Activated naive CD8-positive, alpha-beta T cell treated with anti-CD3 and anti-CD28 coated beads, Interleukin-2, amount 50 U/mL, for 24 hours (primary cell): ENCODE measurements at regions not wholly inside any gene's neighbourhood (a gene's known extent, or its start where the extent isn't known, plus 50 kb on each side); places are given as distances from the start of the nearest gene placed in this dataset.

Experiments used
- ATAC-seq: fragments of 150-1000 bp; cut with Tn5 transposase; one replicate; pipeline ENCODE4 v1.10.0; 2021
- DNase-seq: peaks from one replicate; pipeline ENCODE4 v3.0.0; 2021
- H3K27ac Mint-ChIP-seq: one replicate; pipeline ENCODE4 v1.8.0; 2021; ENCODE audit warnings: mild to moderate bottlenecking, mixed read lengths
- H3K27me3 Mint-ChIP-seq: one replicate; pipeline ENCODE4 v1.8.0; 2021; ENCODE audit warnings: mixed read lengths
- H3K36me3 Mint-ChIP-seq: one replicate; pipeline ENCODE4 v1.8.0; 2021; ENCODE audit warnings: low read depth, mixed read lengths
- H3K4me1 Mint-ChIP-seq: one replicate; pipeline ENCODE4 v1.8.0; 2021; ENCODE audit warnings: mixed read lengths
- H3K4me3 Mint-ChIP-seq: one replicate; pipeline ENCODE4 v1.8.0; 2021; ENCODE audit warnings: mild to moderate bottlenecking, moderate library complexity, mixed read lengths
- H3K9me3 Mint-ChIP-seq: one replicate; pipeline ENCODE4 v1.8.0; 2021; ENCODE audit warnings: mixed read lengths

DNA sequence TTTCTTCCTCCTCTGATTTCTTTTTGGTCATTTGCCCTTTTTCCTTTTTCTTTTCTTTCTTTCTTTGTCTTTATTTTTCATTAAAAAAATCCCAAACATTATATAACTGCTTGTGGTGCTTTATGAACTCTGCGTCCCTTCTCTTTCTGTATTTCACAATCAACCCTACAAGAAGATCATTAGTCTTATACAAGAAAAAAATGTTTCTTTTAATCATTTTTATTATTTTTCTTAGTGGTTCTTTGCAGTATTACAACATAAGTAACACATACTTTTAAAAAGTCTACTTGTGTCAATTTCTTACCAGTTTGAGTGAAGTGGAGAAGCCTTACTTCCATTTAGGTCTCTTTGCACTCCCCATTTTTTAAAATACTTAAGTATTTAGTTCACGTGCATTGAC, 212.7 kb upstream of the SMC2 start:
- ATAC-seq = no peak
- H3K36me3 Mint-ChIP-seq = no peaks in the 10 kb centered on the region

DNA sequence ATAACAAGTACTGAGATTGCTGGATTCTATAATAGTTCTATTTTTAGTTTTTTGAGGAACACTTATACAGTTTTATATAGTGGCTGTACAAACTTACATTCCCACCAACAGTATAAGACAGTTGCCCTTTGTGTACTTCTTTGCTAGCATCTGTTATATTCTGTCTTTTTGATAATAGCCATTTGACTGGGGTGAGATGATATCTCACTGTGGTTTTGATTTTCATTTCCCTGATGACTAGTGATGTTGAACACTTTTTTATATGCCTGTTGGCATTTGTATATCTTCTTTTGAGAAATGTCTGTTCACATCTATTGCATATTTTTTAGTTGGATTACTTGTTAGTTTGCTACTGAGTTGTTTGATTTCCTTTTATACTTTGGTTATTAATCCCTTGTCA, 204.1 kb upstream of the SMC2 start:
- Mint-ChIP-seq H3K27ac (no peak overlapping the region), H3K27me3 (peaks cover 4% of the 10 kb centered on the region), H3K4me3 (no peak overlapping the region), H3K36me3 (no peaks in the 10 kb centered on the region), H3K4me1 (no peaks in the 10 kb centered on the region), H3K9me3 (peaks cover 4% of the 10 kb centered on the region)
- no peak for DNase-seq
- ATAC-seq = no peak

More for the DNA sequence above, 212.7 kb upstream of the SMC2 start:
- Mint-ChIP-seq H3K27ac (no peak overlapping the region), H3K27me3 (no peaks in the 10 kb centered on the region), H3K9me3 (peaks cover 4% of the 10 kb centered on the region), H3K4me3 (no peak overlapping the region), H3K4me1 (no peaks in the 10 kb centered on the region)
- DNase-seq = no peak

DNA sequence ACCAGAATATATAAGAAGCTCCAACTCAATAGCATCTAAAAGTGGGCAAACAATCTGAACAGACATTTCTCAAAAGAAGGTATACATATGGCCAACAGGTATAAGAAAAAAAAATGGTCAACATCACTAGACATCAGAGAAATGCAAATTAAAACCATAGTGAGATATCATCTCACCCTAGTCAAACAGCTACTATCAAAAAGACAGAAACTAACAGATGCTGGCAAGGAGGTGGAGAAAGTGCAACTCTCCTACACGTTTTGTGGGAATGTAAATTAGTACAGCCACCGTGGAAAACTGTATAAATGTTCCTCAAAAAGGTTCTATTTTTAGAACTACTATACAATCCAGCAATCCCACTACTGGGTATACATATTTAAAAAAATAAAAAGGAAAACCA, 199.9 kb upstream of the SMC2 start:
- no peak for DNase-seq
- Mint-ChIP-seq H3K4me3 (no peak overlapping the region), H3K9me3 (peaks cover 4% of the 10 kb centered on the region), H3K36me3 (no peaks in the 10 kb centered on the region), H3K4me1 (no peaks in the 10 kb centered on the region), H3K27ac (no peak overlapping the region), H3K27me3 (no peaks in the 10 kb centered on the region)
- ATAC-seq = no peak

DNA sequence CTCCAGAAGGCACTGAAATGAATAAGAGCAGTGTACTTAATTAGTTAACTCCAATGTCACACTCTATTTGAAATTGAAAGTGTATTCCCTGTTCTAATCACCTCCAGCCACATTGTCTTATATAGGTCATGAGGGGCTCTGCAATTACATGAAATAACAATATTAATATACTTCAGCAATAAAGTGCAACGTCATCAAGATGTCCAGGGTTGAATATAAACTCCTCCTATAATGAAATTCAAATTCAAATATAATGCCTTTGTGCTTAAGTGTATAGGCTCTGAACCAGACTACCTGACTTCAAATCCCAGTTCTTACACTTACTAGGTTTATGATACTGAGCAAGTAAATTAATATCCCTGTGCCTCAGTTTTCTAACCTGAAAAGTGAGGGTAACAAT, 195.6 kb upstream of the SMC2 start:
- ATAC-seq (no peak), DNase-seq (no peak)
- Mint-ChIP-seq H3K36me3 (no peaks in the 10 kb centered on the region), H3K4me3 (no peak overlapping the region), H3K9me3 (no peaks in the 10 kb centered on the region), H3K4me1 (no peaks in the 10 kb centered on the region), H3K27ac (no peak overlapping the region), H3K27me3 (no peaks in the 10 kb centered on the region)

DNA sequence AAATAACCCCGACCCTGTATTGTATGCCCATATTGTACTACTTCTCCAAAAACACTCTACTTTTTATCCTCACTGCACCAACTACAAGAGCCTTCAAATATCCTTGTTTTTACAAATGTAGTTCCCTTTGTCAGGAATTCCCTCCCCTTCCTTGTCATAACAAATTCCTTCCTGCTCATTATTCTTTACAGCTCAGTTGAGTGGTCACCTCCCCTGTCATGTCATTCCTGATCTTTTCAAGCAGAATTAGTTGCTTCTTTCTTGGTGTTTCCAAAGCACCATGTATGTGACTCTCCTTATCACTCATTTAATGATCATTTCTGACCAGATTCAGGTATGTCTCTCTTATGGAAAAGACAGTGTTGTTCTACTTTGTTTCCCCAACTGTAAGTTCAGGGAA, 194.2 kb upstream of the SMC2 start:
- DNase-seq = no peak
- no peak for ATAC-seq
- no peaks in the 10 kb centered on the region for H3K4me1 Mint-ChIP-seq
- no peaks in the 10 kb centered on the region for H3K27me3 Mint-ChIP-seq
- no peaks in the 10 kb centered on the region for H3K36me3 Mint-ChIP-seq
- no peak overlapping the region for H3K4me3 Mint-ChIP-seq
- H3K27ac Mint-ChIP-seq = no peak overlapping the region
- no peaks in the 10 kb centered on the region for H3K9me3 Mint-ChIP-seq

DNA sequence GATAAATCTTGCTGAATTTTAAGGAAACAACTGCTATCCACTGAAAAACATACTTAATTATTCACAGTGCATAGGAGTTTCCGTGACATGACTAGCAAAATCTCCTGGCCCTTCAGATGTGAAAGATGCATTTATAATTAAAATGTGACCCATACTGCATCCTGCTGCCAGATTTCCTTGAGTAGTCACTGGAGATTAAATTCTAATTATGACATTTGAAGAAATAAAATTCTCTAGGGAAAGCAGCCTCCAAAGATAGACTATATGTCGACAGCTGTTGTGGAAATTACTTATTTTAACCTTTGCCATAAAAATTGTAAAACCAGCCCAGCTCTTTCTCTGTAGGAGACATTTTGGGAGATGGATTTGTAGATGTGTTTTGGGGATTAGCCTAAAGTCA, 193.6 kb upstream of the SMC2 start:
- ATAC-seq = no peak
- Mint-ChIP-seq H3K36me3 (no peaks in the 10 kb centered on the region), H3K9me3 (no peaks in the 10 kb centered on the region), H3K4me1 (no peaks in the 10 kb centered on the region), H3K4me3 (no peak overlapping the region), H3K27ac (no peak overlapping the region), H3K27me3 (no peaks in the 10 kb centered on the region)
- no peak for DNase-seq

DNA sequence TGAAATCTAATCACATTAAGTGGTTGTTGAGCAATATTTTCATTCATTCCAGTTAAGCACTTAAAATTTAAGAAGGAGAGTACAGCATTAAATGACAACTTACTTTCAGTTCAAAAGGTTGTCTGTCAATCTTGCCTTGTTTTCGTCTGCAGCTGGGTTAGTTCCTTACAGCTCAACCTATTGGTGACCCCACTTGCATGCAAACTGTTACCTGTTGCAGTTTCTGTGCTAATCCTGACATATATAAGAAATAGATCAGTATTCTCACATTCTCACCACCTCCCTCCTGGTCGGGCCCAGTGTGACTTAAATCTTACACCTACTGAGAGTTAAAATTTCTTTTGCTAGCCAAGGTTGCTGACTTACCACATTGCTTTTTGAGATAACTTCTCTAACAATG, 191.8 kb upstream of the SMC2 start:
- DNase-seq = no peak
- Mint-ChIP-seq H3K36me3 (no peaks in the 10 kb centered on the region), H3K27ac (no peak overlapping the region), H3K9me3 (no peaks in the 10 kb centered on the region), H3K27me3 (no peaks in the 10 kb centered on the region), H3K4me3 (no peak overlapping the region), H3K4me1 (no peaks in the 10 kb centered on the region)
- ATAC-seq = no peak

DNA sequence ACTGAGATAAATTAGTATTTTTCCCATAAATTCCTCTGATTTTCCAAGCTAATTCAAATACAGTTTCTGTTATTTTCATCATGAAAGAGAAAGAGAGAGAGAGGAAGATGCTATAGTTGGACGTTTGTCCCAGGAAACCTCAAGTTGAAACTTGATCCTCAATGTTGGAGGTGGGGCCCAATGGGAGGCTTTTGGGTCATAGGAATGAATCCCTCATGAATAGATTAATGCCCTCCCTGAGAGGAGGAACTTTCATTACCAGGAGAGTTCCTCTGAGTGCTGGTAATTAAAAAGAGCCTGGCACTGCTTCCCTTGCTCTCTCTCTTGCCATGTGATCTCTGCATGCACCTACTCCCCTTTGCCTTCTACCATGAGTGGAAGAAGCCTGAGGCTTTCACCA, 189.9 kb upstream of the SMC2 start:
- H3K4me3 Mint-ChIP-seq = no peak overlapping the region
- no peaks in the 10 kb centered on the region for H3K27me3 Mint-ChIP-seq
- H3K36me3 Mint-ChIP-seq = no peaks in the 10 kb centered on the region
- no peaks in the 10 kb centered on the region for H3K4me1 Mint-ChIP-seq
- no peaks in the 10 kb centered on the region for H3K9me3 Mint-ChIP-seq
- ATAC-seq (no peak), DNase-seq (no peak)
- H3K27ac Mint-ChIP-seq = no peak overlapping the region

DNA sequence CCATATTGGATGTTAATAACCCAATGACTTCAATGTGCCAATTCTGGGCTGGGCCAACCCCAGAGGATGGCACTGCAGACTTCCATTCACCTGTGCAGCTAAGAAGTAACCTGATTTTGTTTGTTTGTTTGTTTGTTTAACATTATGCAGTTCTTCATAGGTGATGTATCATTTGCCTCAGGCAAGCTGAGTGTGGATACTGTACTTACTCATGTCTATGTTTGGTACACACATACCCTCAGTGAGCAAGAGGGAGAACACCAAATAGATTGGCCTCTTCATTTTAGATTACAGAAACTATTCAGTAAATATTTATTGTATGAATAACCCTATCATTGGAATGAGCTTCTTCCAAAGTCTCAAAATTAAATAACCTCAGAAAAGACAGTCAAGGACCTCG, 180.2 kb upstream of the SMC2 start:
- no peaks in the 10 kb centered on the region for H3K36me3 Mint-ChIP-seq
- DNase-seq (no peak), ATAC-seq (no peak)
- H3K9me3 Mint-ChIP-seq = no peaks in the 10 kb centered on the region
- no peaks in the 10 kb centered on the region for H3K27me3 Mint-ChIP-seq
- H3K4me1 Mint-ChIP-seq = no peaks in the 10 kb centered on the region
- H3K27ac Mint-ChIP-seq = no peak overlapping the region
- H3K4me3 Mint-ChIP-seq = no peak overlapping the region

DNA sequence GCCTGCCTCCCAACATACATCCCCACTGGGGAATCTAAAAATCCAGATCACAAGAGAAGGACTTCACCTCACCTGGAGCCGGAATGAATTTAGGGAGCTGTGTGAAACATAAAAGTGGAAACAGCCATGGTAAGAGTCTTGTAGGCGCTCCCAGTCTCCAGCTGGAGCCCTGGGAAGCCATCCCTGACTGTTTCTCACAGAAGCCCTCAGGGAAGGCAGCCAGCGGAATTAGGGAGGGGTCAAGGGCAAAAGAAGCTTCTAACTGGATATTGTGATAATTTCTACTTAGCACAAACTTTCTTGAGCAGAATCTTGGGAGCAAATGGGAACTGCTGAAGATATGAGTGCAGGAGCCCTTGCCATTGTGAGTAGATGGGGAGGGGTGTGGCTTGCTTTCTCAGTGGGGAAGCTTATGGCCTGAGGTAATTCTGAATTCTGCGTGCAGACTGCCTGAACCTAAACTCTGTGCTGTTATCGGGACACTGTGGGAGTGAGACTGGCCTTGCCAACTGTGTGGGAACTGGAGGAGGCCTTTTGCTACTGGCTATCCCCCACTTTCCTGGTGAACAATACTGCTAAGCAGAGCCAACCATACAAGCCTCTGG, 174.4 kb upstream of the SMC2 start:
- Mint-ChIP-seq H3K36me3 (no peaks in the 10 kb centered on the region), H3K4me3 (no peak overlapping the region), H3K4me1 (no peaks in the 10 kb centered on the region), H3K27ac (no peak overlapping the region), H3K27me3 (no peaks in the 10 kb centered on the region), H3K9me3 (peaks cover 4% of the 10 kb centered on the region)
- no peak for DNase-seq
- ATAC-seq = no peak

DNA sequence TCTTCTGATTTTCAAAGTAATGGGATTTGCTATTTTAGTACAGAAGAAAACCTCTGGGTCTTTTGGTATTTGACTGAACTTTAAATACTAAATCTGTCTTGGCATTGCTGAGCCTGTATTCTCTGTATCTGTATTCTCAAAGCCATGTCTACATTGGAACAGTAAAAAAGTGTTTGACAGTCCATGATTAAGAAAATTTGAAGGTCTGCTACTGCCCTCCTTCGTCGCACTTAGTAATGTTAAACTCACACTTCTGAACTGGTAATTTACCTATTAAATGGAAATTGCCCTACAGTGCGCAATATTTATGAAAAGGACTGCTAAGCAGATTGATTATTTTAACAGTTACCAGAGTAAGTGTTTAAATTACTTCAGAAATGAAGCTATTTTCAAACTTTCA, 165.7 kb upstream of the SMC2 start:
- Mint-ChIP-seq H3K4me1 (no peaks in the 10 kb centered on the region), H3K27ac (no peak overlapping the region), H3K36me3 (no peaks in the 10 kb centered on the region), H3K4me3 (no peak overlapping the region), H3K27me3 (peaks cover 2% of the 10 kb centered on the region), H3K9me3 (no peaks in the 10 kb centered on the region)
- ATAC-seq (no peak), DNase-seq (no peak)

DNA sequence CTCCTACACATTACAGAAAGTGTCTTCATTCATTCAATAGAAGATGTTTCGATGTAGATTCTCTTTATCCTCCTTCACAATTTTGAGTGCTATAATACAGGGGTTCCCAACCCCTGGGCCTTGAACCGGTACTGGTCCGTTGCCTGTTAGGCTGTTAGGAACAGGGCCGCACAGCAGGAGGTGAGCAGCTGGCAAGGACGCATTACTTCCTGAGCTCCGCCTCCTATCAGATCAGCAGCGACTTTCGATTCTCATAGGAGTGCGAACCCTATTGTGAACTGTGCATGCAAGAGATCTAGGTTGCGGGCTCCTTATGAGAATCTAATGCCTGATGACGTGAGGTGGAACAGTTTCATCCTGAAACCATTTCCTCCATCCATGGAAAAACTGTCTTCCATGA, 153.0 kb upstream of the SMC2 start:
- ATAC-seq = no peak
- Mint-ChIP-seq H3K9me3 (no peaks in the 10 kb centered on the region), H3K27ac (no peak overlapping the region), H3K36me3 (no peaks in the 10 kb centered on the region), H3K27me3 (no peaks in the 10 kb centered on the region), H3K4me3 (no peak overlapping the region), H3K4me1 (no peaks in the 10 kb centered on the region)
- DNase-seq = no peak

DNA sequence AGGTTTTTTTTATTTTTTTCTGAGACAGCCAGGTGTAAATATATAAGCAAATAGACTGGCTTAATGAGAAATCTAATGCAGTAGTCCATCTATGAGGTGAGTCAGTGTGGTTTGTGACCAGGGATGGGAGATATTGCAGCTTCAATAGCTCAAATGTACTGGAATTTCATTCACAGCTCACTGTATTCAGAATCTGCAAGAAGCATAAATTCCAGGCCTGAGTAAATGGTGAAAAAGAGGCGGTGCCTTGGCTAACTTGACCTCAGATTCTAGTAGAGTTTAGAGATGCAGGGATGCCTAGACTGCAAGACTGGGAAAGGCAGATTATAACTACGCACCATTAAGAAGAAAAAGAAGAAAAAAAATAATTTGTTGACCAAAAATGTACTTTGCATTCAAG, 151.9 kb upstream of the SMC2 start:
- Mint-ChIP-seq H3K4me1 (no peaks in the 10 kb centered on the region), H3K4me3 (no peak overlapping the region), H3K9me3 (no peaks in the 10 kb centered on the region), H3K27me3 (no peaks in the 10 kb centered on the region), H3K27ac (no peak overlapping the region), H3K36me3 (no peaks in the 10 kb centered on the region)
- no peak for ATAC-seq
- DNase-seq = no peak

DNA sequence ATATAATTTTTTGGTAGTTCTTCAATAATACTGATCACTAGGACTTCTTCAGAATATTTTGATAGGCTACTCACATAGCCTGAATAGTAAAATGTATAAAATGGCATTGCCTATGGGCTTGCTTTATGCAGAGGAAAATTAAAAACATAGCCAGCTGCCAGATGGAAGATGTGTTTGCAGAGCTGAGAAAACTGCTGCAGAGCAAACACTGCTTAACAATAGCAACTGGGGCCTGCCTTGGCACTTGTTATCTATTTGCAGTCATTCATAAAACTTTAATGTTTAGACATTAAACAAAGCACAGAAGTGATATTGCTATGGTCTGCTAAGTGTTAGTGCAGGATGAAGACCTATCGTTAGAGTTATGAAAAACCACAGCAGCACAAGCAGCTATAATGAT, 151.5 kb upstream of the SMC2 start:
- H3K9me3 Mint-ChIP-seq = no peaks in the 10 kb centered on the region
- no peaks in the 10 kb centered on the region for H3K27me3 Mint-ChIP-seq
- DNase-seq = no peak
- H3K27ac Mint-ChIP-seq = no peak overlapping the region
- H3K36me3 Mint-ChIP-seq = no peaks in the 10 kb centered on the region
- no peak for ATAC-seq
- H3K4me1 Mint-ChIP-seq = no peaks in the 10 kb centered on the region
- H3K4me3 Mint-ChIP-seq = no peak overlapping the region

DNA sequence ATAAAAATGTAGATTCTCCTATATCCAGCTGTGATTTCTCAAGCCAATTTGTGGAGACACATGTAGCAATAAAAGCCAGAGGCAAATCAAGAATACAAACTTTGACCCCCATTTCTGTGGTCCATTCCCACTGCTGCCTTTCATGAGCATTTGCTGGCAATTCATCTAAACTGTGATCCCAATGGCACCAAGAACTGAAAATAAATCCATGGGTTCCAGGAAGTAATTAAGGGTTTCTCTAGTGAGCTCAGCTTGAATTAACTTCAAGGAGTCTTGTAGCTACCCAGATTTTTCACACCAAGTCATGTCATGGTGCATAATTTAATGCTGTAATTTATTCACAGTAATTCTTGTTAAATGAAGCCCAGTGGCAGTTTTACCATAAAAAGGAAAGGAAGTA, 145.0 kb upstream of the SMC2 start:
- Mint-ChIP-seq H3K27me3 (no peaks in the 10 kb centered on the region), H3K9me3 (no peaks in the 10 kb centered on the region), H3K27ac (no peak overlapping the region), H3K36me3 (no peaks in the 10 kb centered on the region), H3K4me1 (no peaks in the 10 kb centered on the region), H3K4me3 (no peak overlapping the region)
- DNase-seq (no peak), ATAC-seq (no peak)

DNA sequence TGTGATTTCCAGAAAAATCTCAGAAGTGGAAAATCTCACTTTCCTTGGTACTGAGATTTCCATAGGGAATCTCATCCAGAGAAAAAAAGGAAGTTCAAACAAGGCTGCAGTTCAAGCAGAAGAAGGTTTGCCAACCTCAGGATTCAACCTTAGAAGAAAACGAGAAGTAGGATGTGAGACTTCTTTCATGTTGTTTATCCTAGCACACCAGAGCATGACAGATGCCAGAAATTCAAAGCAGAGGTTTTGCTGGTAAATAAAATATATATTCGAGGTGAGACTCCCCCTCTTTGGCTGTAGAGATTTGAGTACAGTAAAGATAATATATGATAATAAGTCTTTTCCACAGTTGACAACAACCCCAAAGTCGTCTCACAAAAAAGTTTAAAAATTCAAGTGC, 116.9 kb upstream of the SMC2 start:
- ATAC-seq = no peak
- Mint-ChIP-seq H3K36me3 (no peaks in the 10 kb centered on the region), H3K27ac (no peak overlapping the region), H3K9me3 (no peaks in the 10 kb centered on the region), H3K27me3 (no peaks in the 10 kb centered on the region), H3K4me3 (no peak overlapping the region), H3K4me1 (no peaks in the 10 kb centered on the region)
- no peak for DNase-seq
